ENCODE measurements at regions not wholly inside any gene's neighbourhood (a gene's known extent, or its start where the extent isn't known, plus 50 kb on each side); places are given as distances from the start of the nearest gene placed in this dataset.

DNA sequence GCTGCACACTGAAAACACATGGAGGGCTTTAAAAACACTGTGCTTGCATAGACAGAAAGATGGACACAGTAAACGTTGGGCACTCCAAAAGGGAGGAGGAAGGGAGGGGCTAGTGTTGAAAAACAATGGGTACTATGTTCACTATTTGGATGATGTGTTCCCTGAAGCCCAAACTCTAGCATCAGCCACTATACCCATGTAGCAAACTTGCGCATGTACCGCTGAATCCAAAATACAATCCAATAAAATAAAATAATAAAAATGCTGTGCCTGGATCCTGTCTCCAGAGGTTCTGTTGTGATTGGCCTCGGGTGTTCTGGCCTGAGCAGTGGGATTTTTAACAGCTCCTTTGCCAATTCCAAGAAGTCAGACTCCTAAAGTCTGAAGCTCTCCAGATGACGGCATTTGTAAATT is 166.0 kb downstream of the TMEM182 start:
- TF ChIP-seq, protein P1, sequence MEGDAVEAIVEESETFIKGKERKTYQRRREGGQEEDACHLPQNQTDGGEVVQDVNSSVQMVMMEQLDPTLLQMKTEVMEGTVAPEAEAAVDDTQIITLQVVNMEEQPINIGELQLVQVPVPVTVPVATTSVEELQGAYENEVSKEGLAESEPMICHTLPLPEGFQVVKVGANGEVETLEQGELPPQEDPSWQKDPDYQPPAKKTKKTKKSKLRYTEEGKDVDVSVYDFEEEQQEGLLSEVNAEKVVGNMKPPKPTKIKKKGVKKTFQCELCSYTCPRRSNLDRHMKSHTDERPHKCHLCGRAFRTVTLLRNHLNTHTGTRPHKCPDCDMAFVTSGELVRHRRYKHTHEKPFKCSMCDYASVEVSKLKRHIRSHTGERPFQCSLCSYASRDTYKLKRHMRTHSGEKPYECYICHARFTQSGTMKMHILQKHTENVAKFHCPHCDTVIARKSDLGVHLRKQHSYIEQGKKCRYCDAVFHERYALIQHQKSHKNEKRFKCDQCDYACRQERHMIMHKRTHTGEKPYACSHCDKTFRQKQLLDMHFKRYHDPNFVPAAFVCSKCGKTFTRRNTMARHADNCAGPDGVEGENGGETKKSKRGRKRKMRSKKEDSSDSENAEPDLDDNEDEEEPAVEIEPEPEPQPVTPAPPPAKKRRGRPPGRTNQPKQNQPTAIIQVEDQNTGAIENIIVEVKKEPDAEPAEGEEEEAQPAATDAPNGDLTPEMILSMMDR (IDR thresholded peaks at IDR 0.05), result no peak
- TF ChIP-seq POLR2A (IDR thresholded peaks at IDR 0.05) (no peak), EP300 (IDR thresholded peaks at IDR 0.05; ENCODE audit: low read depth) (peak; percentile 66), POLR2AphosphoS5 (IDR thresholded peaks at IDR 0.05) (peak; percentile 39 to 63 (median 53))

Measured in transverse colon (tissue), 4 donors.